HEK293 (cell line): ENCODE measurements at regions not wholly inside any gene's neighbourhood (a gene's known extent, or its start where the extent isn't known, plus 50 kb on each side); places are given as distances from the start of the nearest gene placed in this dataset.

Experiments
- CTCF ChIP-seq: fragments of 450-650 bp; formaldehyde crosslinking; IDR thresholded peaks from 2 replicates; pipeline ENCODE4 v1.5.1; 2016; ENCODE audit warnings: missing biosample characterization, missing genetic modification characterization
- SETDB1 ChIP-seq: IDR thresholded peaks from one replicate; pipeline ENCODE4 v1.6.1; 2017; ENCODE audit warnings: mild to moderate bottlenecking, low read length, moderate library complexity, mixed read lengths; ENCODE audit not compliant: insufficient read length
- WT1 ChIP-seq: fragments of 450-650 bp; formaldehyde crosslinking; IDR thresholded peaks from 2 replicates; pipeline ENCODE4 v1.5.1; 2016; ENCODE audit warnings: missing biosample characterization, missing genetic modification characterization
- ZNF18 ChIP-seq: fragments of 450-650 bp; formaldehyde crosslinking; IDR thresholded peaks from 2 replicates; pipeline ENCODE4 v1.5.1; 2016; ENCODE audit warnings: missing biosample characterization, missing genetic modification characterization
- ZNF26 ChIP-seq: fragments of 450-650 bp; formaldehyde crosslinking; IDR thresholded peaks from 2 replicates; pipeline ENCODE4 v1.5.1; 2016; ENCODE audit warnings: missing biosample characterization, missing genetic modification characterization
- ZNF311 ChIP-seq: fragments of 450-650 bp; formaldehyde crosslinking; IDR thresholded peaks from 2 replicates; pipeline ENCODE4 v1.5.1; 2017; ENCODE audit warnings: missing biosample characterization, missing genetic modification characterization, borderline replicate concordance
- ZNF398 ChIP-seq: fragments of 450-650 bp; formaldehyde crosslinking; IDR thresholded peaks from 2 replicates; pipeline ENCODE4 v1.5.1; 2017; ENCODE audit warnings: missing biosample characterization, missing genetic modification characterization

- no peak for TF ChIP-seq ZNF398 (tag by site-specific recombination)
- peak; percentile 23; the same call in 1 of the 2 replicates for TF ChIP-seq CTCF (tag by site-specific recombination)
- no peak for TF ChIP-seq ZNF26 (tag by site-specific recombination)
- TF ChIP-seq ZNF18 (tag by site-specific recombination): no peak
- TF ChIP-seq WT1 (tag by site-specific recombination): no peak
- no peak for TF ChIP-seq SETDB1
- no peak for TF ChIP-seq ZNF311
Observed at GRCh38 chr14:106459971-106460730, 933.8 kb downstream of the TMEM121 start.
